OCI-LY3 (cell line): ENCODE measurements at regions not wholly inside any gene's neighbourhood (a gene's known extent, or its start where the extent isn't known, plus 50 kb on each side); places are given as distances from the start of the nearest gene placed in this dataset.

ENCODE experiments used
- EZH2phosphoT487 ChIP-seq: fragments of 200-600 bp; shearing (Covaris generic); IDR thresholded peaks from 2 replicates; pipeline ENCODE4 v1.6.1; 2018; ENCODE audit warnings: antibody characterized with exemption, mixed run types, low read depth
- TF ChIP-seq, protein P1 (sequence below): fragments of 200-600, 300-600 bp; sonication (generic); IDR thresholded peaks from 2 replicates; pipeline ENCODE4 v1.5.1; 2014; ENCODE audit warnings: antibody characterized with exemption, low read length, low read depth

GRCh38 chr11:109300211-109300610 is 121.8 kb upstream of the C11orf87 start:
- TF ChIP-seq, protein P1, sequence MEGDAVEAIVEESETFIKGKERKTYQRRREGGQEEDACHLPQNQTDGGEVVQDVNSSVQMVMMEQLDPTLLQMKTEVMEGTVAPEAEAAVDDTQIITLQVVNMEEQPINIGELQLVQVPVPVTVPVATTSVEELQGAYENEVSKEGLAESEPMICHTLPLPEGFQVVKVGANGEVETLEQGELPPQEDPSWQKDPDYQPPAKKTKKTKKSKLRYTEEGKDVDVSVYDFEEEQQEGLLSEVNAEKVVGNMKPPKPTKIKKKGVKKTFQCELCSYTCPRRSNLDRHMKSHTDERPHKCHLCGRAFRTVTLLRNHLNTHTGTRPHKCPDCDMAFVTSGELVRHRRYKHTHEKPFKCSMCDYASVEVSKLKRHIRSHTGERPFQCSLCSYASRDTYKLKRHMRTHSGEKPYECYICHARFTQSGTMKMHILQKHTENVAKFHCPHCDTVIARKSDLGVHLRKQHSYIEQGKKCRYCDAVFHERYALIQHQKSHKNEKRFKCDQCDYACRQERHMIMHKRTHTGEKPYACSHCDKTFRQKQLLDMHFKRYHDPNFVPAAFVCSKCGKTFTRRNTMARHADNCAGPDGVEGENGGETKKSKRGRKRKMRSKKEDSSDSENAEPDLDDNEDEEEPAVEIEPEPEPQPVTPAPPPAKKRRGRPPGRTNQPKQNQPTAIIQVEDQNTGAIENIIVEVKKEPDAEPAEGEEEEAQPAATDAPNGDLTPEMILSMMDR, result no peak
- TF ChIP-seq EZH2phosphoT487, result no peak
